Panc1 (cell line): ENCODE measurements at regions not wholly inside any gene's neighbourhood (a gene's known extent, or its start where the extent isn't known, plus 50 kb on each side); places are given as distances from the start of the nearest gene placed in this dataset.

Experiments used
- ATAC-seq: fragments of 200-7000 bp; cut with Tn5 transposase; 2 replicates; pipeline ENCODE4 v1.9.1; 2020; ENCODE audit warnings: mild to moderate bottlenecking, moderate library complexity
- BruUV-seq: library from RNA; stranded (reverse); fragments of 400-500 nt; replicated peaks from 2 replicates; lab custom pipeline; 2021; lab: Mats Ljungman, UMichigan
- CTCF ChIA-PET: fragments of 300-600 bp; sonication (Branson Sonifier 250); formaldehyde crosslinking; loops from one replicate; lab custom pipeline; 2022; ENCODE audit warnings: antibody characterized with exemption; lab: Charles Lee
- POLR2A ChIA-PET: fragments of 300-600 bp; sonication (Branson Sonifier 250); formaldehyde crosslinking; loops from one replicate; lab custom pipeline; 2022; ENCODE audit warnings: antibody characterized with exemption; lab: Charles Lee
- DNase-seq: peaks from one replicate; pipeline ENCODE4 v3.0.0-alpha.2; 2010; ENCODE audit warnings: low read depth, low spot score
- H3K27ac ChIP-seq: 2 replicates; pipeline ENCODE4 v1.5.1; 2011; ENCODE audit warnings: mild to moderate bottlenecking, low read length, inconsistent platforms
- H3K27me3 ChIP-seq: fragments of 200-500 bp; sonication (Bioruptor generic); 2 replicates; pipeline ENCODE4 v1.6.0; 2014; ENCODE audit warnings: low read length, inconsistent platforms; ENCODE audit not compliant: control insufficient read depth, insufficient read depth
- H3K36me3 ChIP-seq: fragments of 200-500 bp; sonication (Bioruptor generic); 2 replicates; pipeline ENCODE4 v1.5.1; 2014; ENCODE audit warnings: inconsistent platforms, mild to moderate bottlenecking, low read length, moderate library complexity; ENCODE audit not compliant: control insufficient read depth, insufficient read depth
- H3K4me1 ChIP-seq: 2 replicates; pipeline ENCODE4 v1.5.1; 2011; ENCODE audit warnings: inconsistent platforms, mild to moderate bottlenecking, low read length, moderate library complexity; ENCODE audit not compliant: control insufficient read depth, insufficient read depth
- H3K4me3 ChIP-seq, 2 experiments: 2 replicates each; pipeline ENCODE4 v1.5.1; 2011 to 2012; ENCODE audit warnings: low read depth in 2 of 2, low read length in 2 of 2, mild to moderate bottlenecking in 2 of 2, inconsistent platforms in 1 of 2, moderate library complexity in 1 of 2
- H3K9me3 ChIP-seq: fragments of 200-500 bp; sonication (Bioruptor generic); 2 replicates; pipeline ENCODE4 v1.5.1; 2014; ENCODE audit warnings: low read depth, mild to moderate bottlenecking, inconsistent platforms, low read length, moderate library complexity; ENCODE audit not compliant: control insufficient read depth, insufficient read depth
- POLR2AphosphoS5 ChIP-seq: IDR thresholded peaks from 2 replicates; pipeline ENCODE4 v1.6.1; 2012; ENCODE audit warnings: mild to moderate bottlenecking, low read depth, low read length, moderate library complexity
- SIN3A ChIP-seq: IDR thresholded peaks from 2 replicates; pipeline ENCODE4 v1.6.1; 2012; ENCODE audit warnings: low read depth, mild to moderate bottlenecking, low read length, moderate library complexity, borderline replicate concordance; ENCODE audit not compliant: insufficient read depth
- TCF7L2 ChIP-seq: IDR thresholded peaks from 2 replicates; pipeline ENCODE4 v1.6.1; 2011; ENCODE audit warnings: mild to moderate bottlenecking, low read depth, low read length, inconsistent platforms
- in situ Hi-C: cut with HindIII; loops from 2 replicates; pipeline ENCODE4 v1.10.0; 2016; ENCODE audit warnings: low sequenced_read_pairs, low pct_unique_long_range_greater_than_20kb
- intact Hi-C: fragments of 100-400 bp; cut with micrococcal nuclease; formaldehyde crosslinking; loops from one replicate; pipeline ENCODE4 v1.10.0; 2022; ENCODE audit not compliant: unreplicated experiment
- TF ChIP-seq, protein P1 (sequence below): fragments of 450-650 bp; IDR thresholded peaks from 2 replicates; pipeline ENCODE4 v1.5.1; 2017; ENCODE audit warnings: mild to moderate bottlenecking
- TF ChIP-seq, protein P2 (sequence below), 2 experiments: IDR thresholded peaks; 2 replicates each; pipeline ENCODE4 v1.6.1; 2011 to 2012; ENCODE audit warnings: low read depth in 2 of 2, control low read depth in 1 of 2, low read length in 1 of 2, mild to moderate bottlenecking in 1 of 2, moderate library complexity in 1 of 2; ENCODE audit not compliant: insufficient read depth in 1 of 2

DNA sequence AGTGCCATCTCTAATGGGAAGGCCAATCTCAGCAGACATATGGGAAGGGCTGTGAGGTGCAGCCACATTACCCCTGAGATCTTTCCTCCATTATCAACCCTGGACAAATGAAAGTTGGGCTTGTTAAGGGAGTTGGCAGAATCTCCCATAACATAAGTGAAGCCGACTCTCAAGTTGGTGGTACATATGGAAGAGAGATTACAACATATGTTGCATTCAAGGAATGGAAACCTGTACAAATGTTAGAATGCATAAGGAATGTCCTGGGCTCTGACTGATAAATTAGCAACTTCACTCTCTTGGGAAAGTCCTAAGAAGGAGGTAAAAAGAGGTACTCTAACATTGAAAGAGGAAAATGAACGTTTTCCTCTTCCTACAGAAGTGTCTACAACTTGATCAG, 288.7 kb downstream of the IL20RB start:
- no peak overlapping the region for H3K27ac ChIP-seq
- DNase-seq (no peak), ATAC-seq (no peak)
- H3K4me1 ChIP-seq, result no peaks in the 10 kb centered on the region
- no peaks in the 10 kb centered on the region for H3K27me3 ChIP-seq
- in situ Hi-C loops, result no loop called here
- H3K36me3 ChIP-seq, result no peaks in the 10 kb centered on the region
- ChIA-PET POLR2A (no interaction called here), CTCF (no interaction called here)
- H3K9me3 ChIP-seq, result no peaks in the 10 kb centered on the region
- H3K4me3 ChIP-seq, result no peak overlapping the region
- no TSS peak for BruUV-seq
- intact Hi-C loops, result no loop called here
- TF ChIP-seq TCF7L2 (no peak), POLR2AphosphoS5 (no peak), SIN3A (no peak)
- TF ChIP-seq, protein P1, sequence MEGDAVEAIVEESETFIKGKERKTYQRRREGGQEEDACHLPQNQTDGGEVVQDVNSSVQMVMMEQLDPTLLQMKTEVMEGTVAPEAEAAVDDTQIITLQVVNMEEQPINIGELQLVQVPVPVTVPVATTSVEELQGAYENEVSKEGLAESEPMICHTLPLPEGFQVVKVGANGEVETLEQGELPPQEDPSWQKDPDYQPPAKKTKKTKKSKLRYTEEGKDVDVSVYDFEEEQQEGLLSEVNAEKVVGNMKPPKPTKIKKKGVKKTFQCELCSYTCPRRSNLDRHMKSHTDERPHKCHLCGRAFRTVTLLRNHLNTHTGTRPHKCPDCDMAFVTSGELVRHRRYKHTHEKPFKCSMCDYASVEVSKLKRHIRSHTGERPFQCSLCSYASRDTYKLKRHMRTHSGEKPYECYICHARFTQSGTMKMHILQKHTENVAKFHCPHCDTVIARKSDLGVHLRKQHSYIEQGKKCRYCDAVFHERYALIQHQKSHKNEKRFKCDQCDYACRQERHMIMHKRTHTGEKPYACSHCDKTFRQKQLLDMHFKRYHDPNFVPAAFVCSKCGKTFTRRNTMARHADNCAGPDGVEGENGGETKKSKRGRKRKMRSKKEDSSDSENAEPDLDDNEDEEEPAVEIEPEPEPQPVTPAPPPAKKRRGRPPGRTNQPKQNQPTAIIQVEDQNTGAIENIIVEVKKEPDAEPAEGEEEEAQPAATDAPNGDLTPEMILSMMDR, result no peak
- TF ChIP-seq, protein P2, sequence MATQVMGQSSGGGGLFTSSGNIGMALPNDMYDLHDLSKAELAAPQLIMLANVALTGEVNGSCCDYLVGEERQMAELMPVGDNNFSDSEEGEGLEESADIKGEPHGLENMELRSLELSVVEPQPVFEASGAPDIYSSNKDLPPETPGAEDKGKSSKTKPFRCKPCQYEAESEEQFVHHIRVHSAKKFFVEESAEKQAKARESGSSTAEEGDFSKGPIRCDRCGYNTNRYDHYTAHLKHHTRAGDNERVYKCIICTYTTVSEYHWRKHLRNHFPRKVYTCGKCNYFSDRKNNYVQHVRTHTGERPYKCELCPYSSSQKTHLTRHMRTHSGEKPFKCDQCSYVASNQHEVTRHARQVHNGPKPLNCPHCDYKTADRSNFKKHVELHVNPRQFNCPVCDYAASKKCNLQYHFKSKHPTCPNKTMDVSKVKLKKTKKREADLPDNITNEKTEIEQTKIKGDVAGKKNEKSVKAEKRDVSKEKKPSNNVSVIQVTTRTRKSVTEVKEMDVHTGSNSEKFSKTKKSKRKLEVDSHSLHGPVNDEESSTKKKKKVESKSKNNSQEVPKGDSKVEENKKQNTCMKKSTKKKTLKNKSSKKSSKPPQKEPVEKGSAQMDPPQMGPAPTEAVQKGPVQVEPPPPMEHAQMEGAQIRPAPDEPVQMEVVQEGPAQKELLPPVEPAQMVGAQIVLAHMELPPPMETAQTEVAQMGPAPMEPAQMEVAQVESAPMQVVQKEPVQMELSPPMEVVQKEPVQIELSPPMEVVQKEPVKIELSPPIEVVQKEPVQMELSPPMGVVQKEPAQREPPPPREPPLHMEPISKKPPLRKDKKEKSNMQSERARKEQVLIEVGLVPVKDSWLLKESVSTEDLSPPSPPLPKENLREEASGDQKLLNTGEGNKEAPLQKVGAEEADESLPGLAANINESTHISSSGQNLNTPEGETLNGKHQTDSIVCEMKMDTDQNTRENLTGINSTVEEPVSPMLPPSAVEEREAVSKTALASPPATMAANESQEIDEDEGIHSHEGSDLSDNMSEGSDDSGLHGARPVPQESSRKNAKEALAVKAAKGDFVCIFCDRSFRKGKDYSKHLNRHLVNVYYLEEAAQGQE (IDR thresholded peaks at IDR 0.05; ENCODE audit: insufficient read depth in 1 of 2, low read depth in 2 of 2, low read length in 1 of 2), result no peak

DNA sequence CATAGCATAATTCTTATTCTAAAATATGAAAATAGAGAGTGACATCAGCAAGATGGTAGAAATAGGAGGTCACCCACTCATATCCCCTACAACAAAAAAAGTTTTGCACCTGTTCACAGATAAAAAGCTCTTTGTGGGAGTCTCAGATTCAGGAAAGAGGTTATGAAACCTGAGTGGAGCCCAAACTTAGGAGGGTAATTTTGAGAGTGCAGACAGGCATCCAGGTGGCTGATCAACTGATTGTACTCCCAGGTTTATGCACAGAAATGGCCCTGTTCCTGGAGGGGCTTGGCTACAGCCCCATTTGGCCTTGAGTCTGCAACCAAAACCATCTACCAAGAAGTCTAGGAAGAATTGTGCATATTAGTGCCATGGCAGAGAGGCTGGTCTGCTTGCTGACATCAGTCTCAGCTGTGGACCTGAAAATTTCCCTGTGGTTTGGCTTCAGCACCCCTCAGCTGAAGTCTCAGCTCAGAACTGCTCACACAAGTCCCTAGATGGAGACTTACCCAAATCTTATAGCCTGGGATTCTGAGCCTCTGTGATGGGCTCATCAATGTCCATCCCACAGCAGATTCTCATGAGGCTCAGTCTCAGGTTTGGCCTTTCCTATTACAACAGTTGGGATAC, 291.6 kb downstream of the IL20RB start:
- Histone ChIP-seq H3K27ac (no peak overlapping the region), H3K4me3 (no peak overlapping the region), H3K36me3 (no peaks in the 10 kb centered on the region), H3K4me1 (no peaks in the 10 kb centered on the region), H3K27me3 (no peaks in the 10 kb centered on the region), H3K9me3 (no peaks in the 10 kb centered on the region)
- no peak for ATAC-seq
- ChIA-PET POLR2A (no interaction called here), CTCF (no interaction called here)
- intact Hi-C loops, result no loop called here
- TF ChIP-seq SIN3A, result no peak
- no peak for TF ChIP-seq TCF7L2
- in situ Hi-C loops, result no loop called here
- DNase-seq, result no peak
- no TSS peak for BruUV-seq

DNA sequence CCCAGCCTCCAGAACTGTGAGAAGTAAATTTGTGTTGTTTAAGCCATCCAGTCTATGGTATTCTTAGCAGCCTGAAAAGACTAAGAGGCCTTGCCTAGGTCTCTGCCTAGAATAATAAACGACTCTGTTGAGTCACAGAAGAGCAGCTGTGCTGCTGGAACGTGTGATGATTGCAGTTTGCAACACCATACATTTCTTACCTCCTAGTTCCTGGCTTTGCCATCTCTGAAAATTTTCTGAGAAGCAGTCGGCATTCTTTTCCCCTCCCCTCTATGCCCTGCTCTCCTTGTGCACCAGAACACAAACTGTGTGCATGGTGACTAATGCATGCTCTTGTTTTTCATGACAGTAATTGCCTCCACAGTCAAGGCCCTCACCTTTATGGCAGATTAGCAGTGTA, 301.3 kb downstream of the IL20RB start:
- Histone ChIP-seq H3K27ac (no peak overlapping the region), H3K36me3 (no peaks in the 10 kb centered on the region), H3K4me1 (no peaks in the 10 kb centered on the region), H3K4me3 (no peak overlapping the region), H3K27me3 (no peaks in the 10 kb centered on the region), H3K9me3 (no peaks in the 10 kb centered on the region)
- intact Hi-C loops, result no loop called here
- CTCF ChIA-PET, result no interaction called here
- TF ChIP-seq POLR2AphosphoS5, result no peak
- POLR2A ChIA-PET, result no interaction called here
- ATAC-seq (no peak), DNase-seq (no peak)
- BruUV-seq, result no TSS peak
- in situ Hi-C loops, result no loop called here
